ENCODE measurements at regions not wholly inside any gene's neighbourhood (a gene's known extent, or its start where the extent isn't known, plus 50 kb on each side); places are given as distances from the start of the nearest gene placed in this dataset.

GRCh38 chr16:80033783-80034468 lies 433.4 kb upstream of the MAF start:
- TF ChIP-seq CTCF (IDR thresholded peaks at IDR 0.05) (no peak), EP300 (IDR thresholded peaks at IDR 0.05) (no peak), POLR2A (IDR thresholded peaks at IDR 0.05) (no peak), POLR2AphosphoS5 (IDR thresholded peaks at IDR 0.05) (no peak)
- no peaks in the 10 kb centered on the region for H3K9me3 ChIP-seq
- no peak overlapping the region for H3K4me3 ChIP-seq
- no peak overlapping the region for H3K27ac ChIP-seq
- no peaks in the 10 kb centered on the region for H3K27me3 ChIP-seq
- no peaks in the 10 kb centered on the region for H3K36me3 ChIP-seq
- no peaks in the 10 kb centered on the region for H3K4me1 ChIP-seq
- WGBS, 2 donors (ENCODE audit: low coverage in 1 of 2): 84 to 92% methylated on average over 3 of the region's 3 CpGs
- ATAC-seq: no peak

- Histone ChIP-seq H3K4me1 (no peaks in the 10 kb centered on the region), H3K36me3 (no peaks in the 10 kb centered on the region), H3K4me3 (no peak overlapping the region), H3K27me3 (no peaks in the 10 kb centered on the region), H3K9me3 (no peaks in the 10 kb centered on the region), H3K27ac (no peak overlapping the region)
- ATAC-seq: no peak
- 92 to 94% methylated on average over 4 to 5 of the region's 8 CpGs for WGBS, 2 donors (ENCODE audit: low coverage in 1 of 2)
- no peak for TF ChIP-seq POLR2AphosphoS5 (IDR thresholded peaks at IDR 0.05)
- TF ChIP-seq CTCF (IDR thresholded peaks at IDR 0.05): no peak
- no peak for TF ChIP-seq EP300 (IDR thresholded peaks at IDR 0.05)
- TF ChIP-seq POLR2A (IDR thresholded peaks at IDR 0.05): no peak
Measured at GRCh38 chr16:80029761-80030481, 429.4 kb upstream of the MAF start.

- no peak overlapping the region for H3K4me3 ChIP-seq
Measured at GRCh38 chr16:80029381-80029630, 428.8 kb upstream of the MAF start.

GRCh38 chr16:80028581-80029380 lies 428.2 kb upstream of the MAF start:
- no peak overlapping the region for H3K27ac ChIP-seq
- H3K36me3 ChIP-seq: no peaks in the 10 kb centered on the region
- 85 to 97% methylated on average over 5 of the region's 5 CpGs for WGBS, 2 donors (ENCODE audit: low coverage in 1 of 2)
- no peak for TF ChIP-seq EP300 (IDR thresholded peaks at IDR 0.05)
- TF ChIP-seq POLR2A (IDR thresholded peaks at IDR 0.05): no peak
- no peak for TF ChIP-seq POLR2AphosphoS5 (IDR thresholded peaks at IDR 0.05)
- TF ChIP-seq CTCF (IDR thresholded peaks at IDR 0.05): no peak
- H3K4me1 ChIP-seq: no peaks in the 10 kb centered on the region
- no peak overlapping the region for H3K4me3 ChIP-seq
- no peaks in the 10 kb centered on the region for H3K9me3 ChIP-seq
- H3K27me3 ChIP-seq: no peaks in the 10 kb centered on the region
- ATAC-seq: no peak

More at GRCh38 chr16:80029381-80029630, 428.8 kb upstream of the MAF start:
- TF ChIP-seq POLR2AphosphoS5 (IDR thresholded peaks at IDR 0.05) (no peak), CTCF (IDR thresholded peaks at IDR 0.05) (no peak), EP300 (IDR thresholded peaks at IDR 0.05) (no peak), POLR2A (IDR thresholded peaks at IDR 0.05) (no peak)
- H3K9me3 ChIP-seq: no peaks in the 10 kb centered on the region
- H3K4me1 ChIP-seq: no peaks in the 10 kb centered on the region
- no peak overlapping the region for H3K27ac ChIP-seq
- no peaks in the 10 kb centered on the region for H3K27me3 ChIP-seq
- WGBS, 2 donors (ENCODE audit: low coverage in 1 of 2): 73 to 85% methylated on average over 2 of the region's 2 CpGs
- no peaks in the 10 kb centered on the region for H3K36me3 ChIP-seq
- ATAC-seq: no peak
